T-helper 17 cell (primary cell): ENCODE measurements at regions not wholly inside any gene's neighbourhood (a gene's known extent, or its start where the extent isn't known, plus 50 kb on each side); places are given as distances from the start of the nearest gene placed in this dataset.

ENCODE experiments used
- ATAC-seq: fragments of 150-1000 bp; cut with Tn5 transposase; 2 replicates; pipeline ENCODE4 v1.10.0; 2021; ENCODE audit warnings: mild to moderate bottlenecking, moderate library complexity
- DNase-seq, 3 donors: peaks; one replicate each; pipeline versions ENCODE4 v3.0.0 to v3.0.0-alpha.2; 2020 to 2021
- H3K9me3 ChIP-seq: one replicate; pipeline ENCODE4 v1.7.0; 2013; ENCODE audit warnings: low read length, mild to moderate bottlenecking; ENCODE audit not compliant: control insufficient read depth, poor library complexity, severe bottlenecking
- H3K27ac Mint-ChIP-seq: one replicate; pipeline ENCODE4 v1.8.0; 2022; ENCODE audit warnings: mild to moderate bottlenecking, moderate library complexity, mixed read lengths
- H3K27me3 Mint-ChIP-seq: one replicate; pipeline ENCODE4 v1.8.0; 2022; ENCODE audit warnings: mixed read lengths
- H3K36me3 Mint-ChIP-seq: one replicate; pipeline ENCODE4 v1.8.0; 2022; ENCODE audit warnings: low read depth, mixed read lengths
- H3K4me1 Mint-ChIP-seq: one replicate; pipeline ENCODE4 v1.8.0; 2022; ENCODE audit warnings: mild to moderate bottlenecking, mixed read lengths
- H3K4me3 Mint-ChIP-seq: one replicate; pipeline ENCODE4 v1.8.0; 2022; ENCODE audit warnings: mild to moderate bottlenecking, moderate library complexity, mixed read lengths

DNA sequence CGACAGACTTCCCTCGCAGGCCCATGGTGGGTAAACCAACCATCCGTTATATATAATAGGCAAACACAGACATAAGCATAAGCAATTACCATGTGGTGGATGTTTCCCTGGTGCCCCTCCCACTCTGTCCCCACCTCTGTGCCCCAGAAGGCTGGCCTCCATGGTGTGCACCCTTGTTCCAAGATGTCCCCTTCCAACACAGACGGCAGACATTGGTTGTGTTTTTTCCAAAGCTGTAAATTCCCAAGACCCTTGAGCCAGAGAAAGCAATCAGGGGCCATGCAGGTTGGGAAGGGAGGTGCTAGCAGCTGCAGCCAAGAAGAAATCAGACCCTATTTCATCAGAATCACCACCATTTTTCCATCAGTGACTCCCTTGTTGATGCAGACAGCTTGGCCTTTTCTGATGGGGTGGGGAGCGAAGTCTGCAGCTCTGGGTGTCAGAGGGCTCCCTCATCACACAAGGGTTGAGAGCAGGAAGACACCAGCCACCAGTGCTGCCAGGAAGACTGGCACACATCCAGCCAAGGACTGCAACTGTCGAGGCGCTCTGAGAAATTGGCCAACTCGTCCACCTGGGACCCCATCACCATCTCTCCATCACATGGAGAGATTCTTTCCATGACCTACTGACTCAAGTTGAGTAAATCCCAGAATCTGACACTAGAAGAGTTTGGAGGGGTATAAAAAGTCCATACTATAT, 86.8 kb upstream of the CHST15 start:
- H3K4me3 Mint-ChIP-seq = no peak overlapping the region
- DNase-seq = no peak

DNA sequence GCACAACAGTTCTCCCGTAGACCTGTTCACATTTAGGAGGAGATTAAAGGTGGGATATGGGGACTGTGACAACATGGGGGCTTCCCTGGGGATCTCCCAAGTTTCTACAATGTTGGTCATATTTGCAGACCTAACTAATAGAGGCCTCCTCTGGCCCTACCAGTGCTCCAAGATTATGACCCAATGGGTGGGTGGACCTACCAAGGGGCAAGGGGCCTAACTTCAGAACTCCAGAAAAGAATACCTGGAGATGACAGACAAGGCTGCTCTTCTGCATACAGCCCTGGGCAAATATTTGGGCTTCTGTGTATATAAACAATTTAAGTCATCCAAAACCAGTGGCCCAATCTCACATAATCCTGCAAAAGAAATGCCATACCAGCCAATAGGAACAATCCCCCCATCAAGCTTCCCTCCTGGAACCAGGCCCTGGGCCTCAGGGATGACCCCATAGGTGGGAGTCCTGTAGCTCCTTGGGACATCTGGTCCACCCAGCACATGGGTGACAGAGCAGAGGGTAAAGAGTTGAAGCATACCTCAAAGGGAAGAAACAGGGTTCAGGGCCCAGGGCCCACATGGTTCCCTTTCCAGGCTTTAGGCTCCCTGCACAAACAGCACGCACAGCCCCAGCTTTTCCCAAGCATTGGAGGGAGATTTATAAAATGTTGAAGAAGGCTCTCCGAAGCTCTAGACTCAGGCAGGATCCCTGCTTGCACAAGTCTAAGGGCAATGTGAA, 86.1 kb upstream of the CHST15 start:
- peaks cover 14% of the 10 kb centered on the region for H3K27me3 Mint-ChIP-seq
- ATAC-seq (no peak), DNase-seq (no peak)
- peaks cover 2% of the 10 kb centered on the region for H3K36me3 Mint-ChIP-seq
- H3K9me3 ChIP-seq = no peaks in the 10 kb centered on the region
- H3K27ac Mint-ChIP-seq = no peak overlapping the region
- H3K4me1 Mint-ChIP-seq = peaks cover 4% of the 10 kb centered on the region
- H3K4me3 Mint-ChIP-seq = no peak overlapping the region

More for the DNA sequence above, 86.8 kb upstream of the CHST15 start:
- no peak overlapping the region for H3K27ac Mint-ChIP-seq
- peaks cover 2% of the 10 kb centered on the region for H3K36me3 Mint-ChIP-seq
- no peaks in the 10 kb centered on the region for H3K9me3 ChIP-seq
- H3K27me3 Mint-ChIP-seq = peaks cover 14% of the 10 kb centered on the region
- H3K4me1 Mint-ChIP-seq = peaks cover 4% of the 10 kb centered on the region
- no peak for ATAC-seq

DNA sequence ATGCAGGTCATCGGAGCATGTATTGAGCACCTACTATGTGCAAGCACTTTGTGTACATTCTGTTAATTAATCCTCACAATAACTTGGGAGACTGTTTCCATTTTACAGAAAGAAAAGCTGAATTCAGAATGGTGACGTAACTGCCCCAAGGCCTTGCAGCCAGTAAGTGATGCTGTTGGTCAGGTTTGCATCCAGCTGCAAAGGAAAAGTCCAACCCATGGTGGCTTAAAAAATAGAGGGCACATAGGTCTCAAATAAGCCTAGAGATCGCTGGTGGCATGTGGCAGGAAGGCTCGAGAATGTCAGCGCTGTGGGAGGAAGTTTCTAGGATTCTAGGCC, 83.8 kb upstream of the CHST15 start:
- H3K4me3 Mint-ChIP-seq = no peak overlapping the region
- no peaks in the 10 kb centered on the region for H3K9me3 ChIP-seq
- H3K27ac Mint-ChIP-seq = no peak overlapping the region
- peaks cover 17% of the 10 kb centered on the region for H3K27me3 Mint-ChIP-seq
- H3K4me1 Mint-ChIP-seq = peaks cover 4% of the 10 kb centered on the region
- H3K36me3 Mint-ChIP-seq = peaks cover 4% of the 10 kb centered on the region
- ATAC-seq (no peak), DNase-seq (no peak)

DNA sequence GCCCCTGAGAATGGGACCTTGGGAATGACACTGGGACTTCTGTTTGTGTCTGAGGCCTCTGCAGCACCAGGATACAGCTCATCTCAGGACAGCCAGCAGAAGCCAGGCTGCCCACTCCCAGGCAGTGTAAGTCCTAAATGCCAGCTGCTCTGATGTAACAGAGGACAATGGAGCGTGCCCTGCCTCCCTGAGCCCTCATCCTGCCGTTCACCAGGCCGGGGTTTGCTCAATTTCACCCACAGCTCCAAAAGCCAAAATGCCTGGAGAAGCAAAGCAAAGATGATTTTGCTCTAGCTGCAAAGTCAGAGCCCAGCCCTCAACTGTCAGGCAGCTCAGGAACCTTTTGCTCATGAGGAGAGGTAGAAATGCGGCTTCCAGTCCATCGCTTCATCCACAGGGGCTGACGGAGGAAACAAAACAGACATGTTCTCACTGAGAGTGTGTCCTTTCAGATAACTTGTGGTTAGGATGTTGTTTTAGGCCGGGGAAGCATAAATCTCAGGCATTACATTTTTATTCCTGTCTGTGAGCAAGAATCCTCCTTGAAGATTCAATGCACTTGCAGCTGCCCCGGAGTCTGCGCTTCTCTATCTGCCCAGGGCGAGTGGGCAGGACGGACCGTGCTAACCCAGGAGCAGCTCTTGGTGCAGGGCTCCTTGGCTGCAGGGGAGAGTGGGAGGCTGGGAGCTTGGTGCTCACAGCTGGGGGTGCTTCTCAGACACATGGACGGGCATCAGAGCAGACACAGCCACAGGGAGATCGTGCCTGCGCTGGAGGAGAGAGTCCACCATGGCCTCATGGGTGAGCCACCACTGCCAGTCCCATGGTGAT, 83.2 kb upstream of the CHST15 start:
- H3K9me3 ChIP-seq = no peaks in the 10 kb centered on the region
- peaks cover 4% of the 10 kb centered on the region for H3K4me1 Mint-ChIP-seq
- H3K27ac Mint-ChIP-seq = no peak overlapping the region
- peaks cover 20% of the 10 kb centered on the region for H3K27me3 Mint-ChIP-seq
- no peak for DNase-seq
- no peak overlapping the region for H3K4me3 Mint-ChIP-seq
- no peak for ATAC-seq
- H3K36me3 Mint-ChIP-seq = peaks cover 4% of the 10 kb centered on the region

DNA sequence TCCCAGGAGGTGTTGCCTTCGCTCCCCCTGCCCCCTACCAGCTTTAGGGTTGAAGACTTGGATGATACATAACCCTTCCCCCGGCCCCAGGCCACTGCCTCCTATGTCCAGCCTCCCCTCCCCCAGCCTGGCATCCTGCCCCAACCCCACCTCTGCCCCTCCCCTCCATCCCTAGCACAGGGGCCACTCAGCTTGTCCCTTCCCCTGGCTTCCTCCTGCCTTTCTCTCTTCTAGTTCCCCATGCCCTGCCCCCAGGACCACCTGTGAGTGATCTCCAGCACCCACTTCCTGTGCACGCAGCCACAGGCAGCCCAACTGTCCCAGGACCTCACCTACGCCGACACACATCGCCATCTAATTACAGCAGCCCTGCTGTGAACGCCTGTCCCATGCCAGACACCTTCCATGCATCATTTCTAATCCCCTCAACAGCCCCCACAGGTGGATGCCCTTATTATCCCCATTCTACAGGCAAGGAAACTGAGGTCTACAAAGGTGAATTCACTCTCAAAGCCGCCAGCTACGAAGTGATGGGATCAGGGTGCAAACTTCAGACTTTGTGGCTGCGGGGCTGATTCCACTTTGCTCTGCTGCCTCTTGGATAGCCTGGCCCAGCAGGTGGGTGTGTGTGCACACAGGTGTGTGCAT, 82.4 kb upstream of the CHST15 start:
- no peak overlapping the region for H3K4me3 Mint-ChIP-seq
- H3K27ac Mint-ChIP-seq = no peak overlapping the region
- no peak for DNase-seq
- H3K9me3 ChIP-seq = no peaks in the 10 kb centered on the region
- ATAC-seq = no peak
- H3K4me1 Mint-ChIP-seq = peaks cover 4% of the 10 kb centered on the region
- peaks cover 4% of the 10 kb centered on the region for H3K36me3 Mint-ChIP-seq
- peaks cover 20% of the 10 kb centered on the region for H3K27me3 Mint-ChIP-seq

DNA sequence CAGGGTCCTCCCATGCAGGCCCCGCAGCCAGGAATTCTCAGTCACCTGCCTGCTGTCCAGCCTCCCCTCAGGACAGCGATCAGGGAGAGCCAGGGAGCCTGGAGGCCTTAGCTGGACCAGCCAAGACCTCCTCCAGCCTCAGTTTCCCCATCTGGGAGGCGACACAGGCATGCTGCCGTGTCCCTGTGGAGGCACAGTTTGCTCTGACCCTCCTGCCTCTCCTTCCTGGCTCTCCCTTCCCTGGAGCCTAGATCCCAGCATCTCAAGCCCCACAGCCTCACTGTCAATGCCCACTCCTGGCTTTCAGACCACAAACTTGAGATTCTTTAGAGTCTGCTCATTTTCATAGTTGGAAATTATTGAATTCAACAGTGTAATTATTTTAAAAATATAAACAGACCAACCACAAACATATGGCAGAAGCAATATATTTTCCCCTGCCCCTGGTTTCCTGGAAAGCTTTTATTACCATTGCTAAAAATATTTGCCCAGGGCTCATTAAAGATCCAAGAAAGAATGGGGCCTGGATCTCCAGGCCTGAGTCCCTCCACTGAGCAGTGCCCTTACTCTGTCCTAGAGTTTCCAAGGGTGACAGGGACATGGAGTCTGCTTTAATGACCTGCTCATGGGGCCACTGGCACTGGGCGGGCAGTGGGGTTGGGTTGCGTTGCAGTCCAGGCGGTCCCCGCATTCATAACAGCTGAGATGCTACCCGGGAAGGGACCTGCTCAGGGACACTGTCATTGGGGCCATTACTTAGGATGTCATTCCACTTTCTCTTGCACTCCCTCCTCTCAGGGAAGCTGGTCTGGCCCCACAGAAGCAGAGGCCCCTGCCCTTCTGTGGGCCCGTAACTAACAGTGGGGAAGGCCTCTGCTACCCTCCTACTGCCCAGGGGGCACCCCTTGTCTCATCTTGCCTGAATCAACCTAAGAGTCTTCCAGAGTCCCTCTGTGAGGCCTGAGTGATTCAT, 81.6 kb upstream of the CHST15 start:
- Mint-ChIP-seq H3K27me3 (peaks cover 20% of the 10 kb centered on the region), H3K4me3 (peak overlapping the region; percentile 9), H3K4me1 (peaks cover 4% of the 10 kb centered on the region), H3K36me3 (peaks cover 4% of the 10 kb centered on the region), H3K27ac (no peak overlapping the region)
- ATAC-seq (no peak), DNase-seq (no peak)
- H3K9me3 ChIP-seq = no peaks in the 10 kb centered on the region

DNA sequence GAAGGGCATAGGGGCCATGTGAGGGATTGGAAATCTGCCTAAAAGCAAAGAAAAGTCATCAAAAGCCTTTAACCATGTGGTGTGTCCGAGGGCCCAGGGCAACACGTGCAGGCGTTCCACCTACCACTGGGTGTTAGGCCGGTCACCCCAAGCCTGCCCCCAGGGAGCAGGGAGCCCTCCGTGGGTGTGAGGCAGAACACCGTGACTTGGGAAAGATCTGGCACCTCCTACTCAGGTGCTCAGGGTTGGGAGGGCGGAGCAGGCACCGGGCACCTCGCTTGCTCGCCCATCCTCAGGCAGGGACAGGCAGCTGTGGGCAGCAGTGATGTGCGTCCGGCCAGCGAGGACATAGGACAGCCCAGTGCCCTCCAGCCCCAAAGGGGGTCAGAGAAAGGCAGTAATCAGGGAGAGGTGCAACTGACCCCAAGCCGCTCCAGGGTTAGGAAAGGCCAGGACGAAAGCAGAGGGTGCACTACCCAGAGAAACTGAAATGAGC, 80.7 kb upstream of the CHST15 start:
- ATAC-seq (no peak), DNase-seq (no peak)
- no peak overlapping the region for H3K27ac Mint-ChIP-seq
- H3K4me1 Mint-ChIP-seq = peaks cover 3% of the 10 kb centered on the region
- H3K27me3 Mint-ChIP-seq = peaks cover 20% of the 10 kb centered on the region
- no peaks in the 10 kb centered on the region for H3K9me3 ChIP-seq
- no peak overlapping the region for H3K4me3 Mint-ChIP-seq
- peaks cover 4% of the 10 kb centered on the region for H3K36me3 Mint-ChIP-seq

DNA sequence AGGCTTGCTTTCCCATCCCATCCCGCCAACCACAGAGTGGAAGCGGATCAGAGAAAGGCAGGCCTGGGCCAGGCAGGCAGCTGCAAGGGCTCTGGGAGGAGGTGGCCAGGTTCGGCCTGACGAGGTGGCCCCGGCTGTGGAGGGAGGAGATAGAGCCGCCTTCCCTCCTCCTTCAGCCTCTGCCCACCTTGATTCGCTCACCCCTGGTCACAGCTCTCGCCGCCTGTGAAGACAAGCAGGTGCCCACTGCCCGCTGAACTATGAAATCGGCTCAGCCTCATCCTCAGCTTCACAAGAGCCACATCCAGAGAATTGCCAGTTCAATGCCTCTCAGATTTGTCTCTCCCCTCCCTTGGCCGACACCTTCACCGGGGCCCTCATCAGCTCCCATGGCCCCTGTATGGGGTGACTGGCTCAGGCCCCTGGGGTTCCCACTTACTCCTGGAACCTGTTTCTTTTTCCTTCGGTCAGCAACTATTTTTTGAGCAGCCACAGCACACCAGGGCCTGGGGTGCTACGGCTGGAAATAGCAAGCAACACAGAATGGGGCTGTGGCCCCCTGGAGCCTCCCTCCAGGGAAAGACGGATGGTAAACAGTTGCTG, 80.0 kb upstream of the CHST15 start:
- H3K27ac Mint-ChIP-seq = no peak overlapping the region
- peaks cover 20% of the 10 kb centered on the region for H3K27me3 Mint-ChIP-seq
- ATAC-seq = no peak
- peaks cover 3% of the 10 kb centered on the region for H3K4me1 Mint-ChIP-seq
- no peak for DNase-seq
- peaks cover 4% of the 10 kb centered on the region for H3K36me3 Mint-ChIP-seq
- no peak overlapping the region for H3K4me3 Mint-ChIP-seq
- H3K9me3 ChIP-seq = no peaks in the 10 kb centered on the region

DNA sequence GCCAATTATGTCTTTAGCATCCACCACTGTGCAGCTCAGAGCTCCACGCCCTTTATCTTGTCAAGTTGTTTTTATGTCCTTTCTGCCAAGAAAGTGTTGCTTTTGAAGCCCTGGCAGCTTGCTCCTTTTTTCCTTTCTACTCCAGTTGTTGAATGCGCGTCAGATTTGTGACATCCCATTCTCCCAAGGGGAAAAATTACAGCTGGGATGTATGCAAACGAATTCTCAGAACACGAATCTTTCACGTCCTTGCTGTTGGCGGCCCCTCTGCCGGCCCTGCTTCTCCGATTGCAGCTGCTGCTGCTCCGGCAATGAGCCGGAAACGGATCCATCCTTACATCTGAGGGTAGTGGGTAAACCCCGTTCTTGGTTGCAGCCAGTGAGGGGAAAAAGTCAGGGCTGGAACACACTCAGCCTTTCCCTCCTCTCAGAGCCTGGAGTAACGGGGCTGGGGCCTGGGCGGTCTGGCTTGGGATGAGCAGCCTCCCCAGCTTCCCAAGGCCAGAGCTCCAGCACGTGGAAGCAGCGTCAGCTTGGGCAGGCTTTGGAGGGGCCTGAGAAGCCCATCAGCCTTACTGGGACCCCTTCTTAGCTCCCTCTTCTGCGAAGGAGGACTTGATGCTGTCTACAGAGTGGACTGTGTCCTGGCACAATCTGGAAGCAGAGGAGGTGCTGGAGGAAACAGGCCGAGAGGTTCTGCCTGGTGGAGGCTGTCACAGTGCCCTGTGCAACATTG, 79.0 kb upstream of the CHST15 start:
- peak overlapping the region; percentile 47 for H3K27ac Mint-ChIP-seq
- H3K4me1 Mint-ChIP-seq = peaks cover 3% of the 10 kb centered on the region
- DNase-seq = no peak

DNA sequence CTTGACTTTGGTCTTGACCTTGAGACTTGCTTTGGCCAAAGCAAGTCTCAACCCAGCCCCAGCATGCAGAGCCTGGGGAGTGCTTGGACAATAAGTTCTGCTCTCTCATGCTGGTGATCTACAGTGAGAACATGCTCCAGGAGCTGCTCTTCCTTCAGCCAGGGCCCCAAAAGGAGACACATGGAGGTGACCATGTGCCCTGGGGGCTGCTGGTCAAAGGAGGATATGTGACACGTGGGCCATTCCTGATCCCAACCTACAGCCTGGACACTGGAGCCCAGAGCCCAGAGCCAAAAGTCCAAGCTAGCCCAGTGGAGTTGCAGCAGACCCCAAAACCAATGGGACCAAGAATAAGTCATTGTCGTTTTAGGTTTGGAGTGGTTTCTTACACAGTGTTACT, 78.2 kb upstream of the CHST15 start:
- H3K36me3 Mint-ChIP-seq = peaks cover 6% of the 10 kb centered on the region
- no peak overlapping the region for H3K27ac Mint-ChIP-seq
- no peaks in the 10 kb centered on the region for H3K9me3 ChIP-seq
- H3K27me3 Mint-ChIP-seq = peaks cover 15% of the 10 kb centered on the region
- no peak overlapping the region for H3K4me3 Mint-ChIP-seq
- H3K4me1 Mint-ChIP-seq = peaks cover 3% of the 10 kb centered on the region
- no peak for ATAC-seq
- no peak for DNase-seq

More for the DNA sequence above, 79.0 kb upstream of the CHST15 start:
- no peak overlapping the region for H3K4me3 Mint-ChIP-seq
- no peaks in the 10 kb centered on the region for H3K9me3 ChIP-seq
- peaks cover 20% of the 10 kb centered on the region for H3K27me3 Mint-ChIP-seq
- peaks cover 5% of the 10 kb centered on the region for H3K36me3 Mint-ChIP-seq
- no peak for ATAC-seq

DNA sequence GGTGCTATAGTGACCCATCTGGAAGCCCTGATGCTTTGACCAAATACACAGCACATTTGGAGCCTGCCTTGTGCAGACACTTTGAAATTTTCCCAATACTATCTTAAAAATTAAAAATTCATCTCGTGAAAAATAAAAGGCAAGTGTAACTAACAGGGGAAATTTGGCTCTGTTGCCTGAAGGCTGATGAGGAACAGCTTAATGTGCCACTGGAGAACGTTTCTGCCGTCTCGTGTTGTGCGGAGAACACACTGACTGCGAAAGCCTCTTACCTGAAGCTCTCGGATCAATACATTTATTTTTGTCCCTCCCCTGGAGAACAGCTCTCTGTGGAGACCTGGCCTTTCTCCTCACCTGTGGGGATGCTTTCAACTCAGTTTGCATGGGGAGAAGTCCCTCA, 77.2 kb upstream of the CHST15 start:
- Mint-ChIP-seq H3K4me1 (no peaks in the 10 kb centered on the region), H3K4me3 (no peak overlapping the region), H3K27ac (no peak overlapping the region), H3K27me3 (peaks cover 15% of the 10 kb centered on the region), H3K36me3 (peaks cover 4% of the 10 kb centered on the region)
- no peaks in the 10 kb centered on the region for H3K9me3 ChIP-seq
- DNase-seq (no peak), ATAC-seq (no peak)
